ENCODE measurements at regions not wholly inside any gene's neighbourhood (a gene's known extent, or its start where the extent isn't known, plus 50 kb on each side); places are given as distances from the start of the nearest gene placed in this dataset.
"Not testable (repeated sequence)": the region's sequence is repeated elsewhere in the genome, so short reads cannot be mapped to it uniquely, and the experiment has no call there.

DNA sequence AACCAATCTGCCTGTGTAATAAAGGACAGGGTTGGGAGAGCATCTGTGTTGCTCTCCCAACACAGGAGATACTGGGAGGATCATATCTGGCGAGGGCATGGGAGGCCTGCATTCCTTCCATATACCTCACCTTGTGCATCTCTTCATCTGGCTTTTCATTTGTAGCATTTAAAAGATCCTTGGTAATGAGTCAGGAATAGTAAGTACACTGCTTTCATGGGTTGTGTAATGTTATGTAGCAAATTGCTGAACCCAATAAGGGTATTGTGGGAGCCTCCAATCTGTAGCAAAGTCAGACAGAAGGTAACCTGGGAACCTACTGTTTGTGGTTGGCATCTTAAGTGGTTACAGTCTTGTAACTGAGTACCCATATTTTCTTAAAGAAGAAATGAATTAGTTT lies 210.8 kb downstream of the LMLN start:
- TF ChIP-seq POLR2AphosphoS2 (conservative IDR thresholded peaks at IDR 0.05; ENCODE audit: low read length); SREBF2 (IDR thresholded peaks at IDR 0.05); POLR2A (IDR thresholded peaks at IDR 0.05; ENCODE audit: low read length); SMC3 (IDR thresholded peaks at IDR 0.05); EP300 (IDR thresholded peaks at IDR 0.05); BHLHE40 (IDR thresholded peaks at IDR 0.05; ENCODE audit: low read depth, low read length); HMGXB4 (CRISPR knock-in tag; IDR thresholded peaks at IDR 0.05; ENCODE audit: borderline replicate concordance); CEBPB (IDR thresholded peaks at IDR 0.05); MAX (IDR thresholded peaks at IDR 0.05); MYC (IDR thresholded peaks at IDR 0.05; ENCODE audit: borderline replicate concordance, low read length); HOXB13 (CRISPR knock-in tag; IDR thresholded peaks at IDR 0.05; ENCODE audit: low read depth): not testable (repeated sequence)
- TF ChIP-seq, protein P1, sequence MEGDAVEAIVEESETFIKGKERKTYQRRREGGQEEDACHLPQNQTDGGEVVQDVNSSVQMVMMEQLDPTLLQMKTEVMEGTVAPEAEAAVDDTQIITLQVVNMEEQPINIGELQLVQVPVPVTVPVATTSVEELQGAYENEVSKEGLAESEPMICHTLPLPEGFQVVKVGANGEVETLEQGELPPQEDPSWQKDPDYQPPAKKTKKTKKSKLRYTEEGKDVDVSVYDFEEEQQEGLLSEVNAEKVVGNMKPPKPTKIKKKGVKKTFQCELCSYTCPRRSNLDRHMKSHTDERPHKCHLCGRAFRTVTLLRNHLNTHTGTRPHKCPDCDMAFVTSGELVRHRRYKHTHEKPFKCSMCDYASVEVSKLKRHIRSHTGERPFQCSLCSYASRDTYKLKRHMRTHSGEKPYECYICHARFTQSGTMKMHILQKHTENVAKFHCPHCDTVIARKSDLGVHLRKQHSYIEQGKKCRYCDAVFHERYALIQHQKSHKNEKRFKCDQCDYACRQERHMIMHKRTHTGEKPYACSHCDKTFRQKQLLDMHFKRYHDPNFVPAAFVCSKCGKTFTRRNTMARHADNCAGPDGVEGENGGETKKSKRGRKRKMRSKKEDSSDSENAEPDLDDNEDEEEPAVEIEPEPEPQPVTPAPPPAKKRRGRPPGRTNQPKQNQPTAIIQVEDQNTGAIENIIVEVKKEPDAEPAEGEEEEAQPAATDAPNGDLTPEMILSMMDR (IDR thresholded peaks at IDR 0.05) = not testable (repeated sequence)
- TF ChIP-seq, protein P2, sequence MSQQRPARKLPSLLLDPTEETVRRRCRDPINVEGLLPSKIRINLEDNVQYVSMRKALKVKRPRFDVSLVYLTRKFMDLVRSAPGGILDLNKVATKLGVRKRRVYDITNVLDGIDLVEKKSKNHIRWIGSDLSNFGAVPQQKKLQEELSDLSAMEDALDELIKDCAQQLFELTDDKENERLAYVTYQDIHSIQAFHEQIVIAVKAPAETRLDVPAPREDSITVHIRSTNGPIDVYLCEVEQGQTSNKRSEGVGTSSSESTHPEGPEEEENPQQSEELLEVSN (IDR thresholded peaks at IDR 0.05; ENCODE audit: borderline replicate concordance, low read depth) = not testable (repeated sequence)
- TF ChIP-seq, protein P3, sequence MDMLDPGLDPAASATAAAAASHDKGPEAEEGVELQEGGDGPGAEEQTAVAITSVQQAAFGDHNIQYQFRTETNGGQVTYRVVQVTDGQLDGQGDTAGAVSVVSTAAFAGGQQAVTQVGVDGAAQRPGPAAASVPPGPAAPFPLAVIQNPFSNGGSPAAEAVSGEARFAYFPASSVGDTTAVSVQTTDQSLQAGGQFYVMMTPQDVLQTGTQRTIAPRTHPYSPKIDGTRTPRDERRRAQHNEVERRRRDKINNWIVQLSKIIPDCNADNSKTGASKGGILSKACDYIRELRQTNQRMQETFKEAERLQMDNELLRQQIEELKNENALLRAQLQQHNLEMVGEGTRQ (IDR thresholded peaks at IDR 0.05) = not testable (repeated sequence)
